Omental fat pad (tissue), 3 donors: ENCODE measurements at regions not wholly inside any gene's neighbourhood (a gene's known extent, or its start where the extent isn't known, plus 50 kb on each side); places are given as distances from the start of the nearest gene placed in this dataset.
A peak's percentile ranks its signal among the peaks of the same experiment; 100 is the strongest.

ENCODE experiments used
- ATAC-seq: fragments of 150-250 bp; one replicate; pipeline ENCODE4 v1.9.1; 2016; ENCODE audit warnings: mild to moderate bottlenecking, moderate library complexity; ENCODE audit not compliant: low FRiP score
- DNase-seq: peaks from one replicate; pipeline ENCODE4 v3.0.0-alpha.2; 2019; ENCODE audit warnings: low spot score
- CTCF ChIP-seq, 3 donors: fragments of 450-650 bp; IDR thresholded peaks; one replicate each; pipeline ENCODE4 v1.5.1; 2016 to 2017; ENCODE audit warnings: antibody characterized with exemption in 3 of 3, mild to moderate bottlenecking in 3 of 3, moderate library complexity in 2 of 3

DNA sequence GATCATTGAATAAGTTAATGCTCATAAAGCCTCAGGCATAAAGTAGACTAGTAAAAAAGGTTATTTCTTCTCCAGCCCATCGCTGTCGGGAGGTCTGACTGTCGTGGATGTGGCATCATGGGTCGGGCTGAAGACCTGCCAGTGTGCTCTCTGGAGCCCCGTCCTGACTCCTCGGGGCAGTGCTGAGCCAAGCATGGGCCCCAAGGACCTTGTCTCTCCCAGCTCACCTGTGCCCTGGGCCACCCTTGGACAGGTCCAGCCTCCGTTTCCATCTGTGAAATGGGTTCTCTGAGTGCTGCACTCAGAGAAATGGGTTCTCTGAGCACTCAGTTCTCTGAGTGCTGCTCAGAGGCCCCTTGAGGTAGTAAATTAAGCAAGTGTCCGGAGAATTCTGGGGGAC lies 269.0 kb downstream of the GADD45G start:
- no peak for TF ChIP-seq CTCF (IDR thresholded peaks at IDR 0.05)
- DNase-seq (no peak), ATAC-seq (peak; percentile 27)

GRCh38 chr9:89874351-89875321 lies 269.8 kb downstream of the GADD45G start:
- no peak for ATAC-seq
- DNase-seq, result peak; percentile 14
- TF ChIP-seq CTCF (IDR thresholded peaks at IDR 0.05), result no peak

GRCh38 chr9:89877051-89878002 lies 272.5 kb downstream of the GADD45G start:
- no peak for DNase-seq
- TF ChIP-seq CTCF (IDR thresholded peaks at IDR 0.05), result no peak
- ATAC-seq, result no peak

GRCh38 chr9:89878003-89878411 lies 273.2 kb downstream of the GADD45G start:
- ATAC-seq (no peak), DNase-seq (no peak)
- no peak for TF ChIP-seq CTCF (IDR thresholded peaks at IDR 0.05)

- DNase-seq (no peak), ATAC-seq (no peak)
- TF ChIP-seq CTCF (IDR thresholded peaks at IDR 0.05), result no peak
Observed at GRCh38 chr9:89878687-89879086, 273.9 kb downstream of the GADD45G start.

DNA sequence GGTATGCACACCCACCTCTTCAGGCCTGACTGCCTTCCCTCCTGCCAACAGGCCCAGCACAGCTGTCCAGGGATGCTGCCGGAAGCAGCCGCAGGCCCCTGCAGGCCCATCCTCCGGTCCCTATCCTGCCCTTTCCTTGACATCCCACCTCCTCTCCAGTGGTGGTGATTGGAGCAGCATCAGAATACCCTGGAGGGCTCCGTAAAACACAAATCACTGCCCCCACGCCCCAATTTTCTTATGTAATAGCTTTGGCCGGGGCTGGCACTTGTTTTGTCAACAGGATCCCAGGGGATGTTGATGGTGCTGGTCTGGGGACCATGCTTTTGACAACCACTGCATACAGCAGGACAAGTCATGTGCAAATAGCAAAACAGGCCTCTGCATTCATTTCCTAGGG lies 274.5 kb downstream of the GADD45G start:
- ATAC-seq (no peak), DNase-seq (no peak)
- TF ChIP-seq CTCF (IDR thresholded peaks at IDR 0.05), result no peak
